HEK293 (cell line): ENCODE measurements at regions not wholly inside any gene's neighbourhood (a gene's known extent, or its start where the extent isn't known, plus 50 kb on each side); places are given as distances from the start of the nearest gene placed in this dataset.

Source experiments
- CTCF ChIA-PET: fragments of 350-600 bp; formaldehyde crosslinking; extraction: SDS; loops from one replicate; lab custom pipeline; 2021; ENCODE audit warnings: antibody characterized with exemption; lab: Yijun Ruan, JAX
- POLR2A ChIA-PET: fragments of 300-600 bp; formaldehyde crosslinking; extraction: SDS; loops from one replicate; lab custom pipeline; 2020; ENCODE audit warnings: antibody characterized with exemption, inconsistent platforms; lab: Yijun Ruan, JAX
- H3K27ac ChIP-seq: fragments of 200-500 bp; sonication (Bioruptor generic); 2 replicates; pipeline ENCODE4 v1.5.1; 2014; ENCODE audit warnings: low read depth, low read length, control low read depth, inconsistent platforms; ENCODE audit errors: extremely low read depth
- H3K36me3 ChIP-seq, 2 experiments: fragments of 200-500 bp in 1 of 2; sonication (Bioruptor generic) in 1 of 2; 1 replicate in 1 of 2; 2 replicates in 1 of 2; pipeline ENCODE4 v1.5.1; 2014 to 2017; ENCODE audit warnings: inconsistent platforms in 2 of 2, low read length in 2 of 2; ENCODE audit not compliant: control insufficient read depth in 2 of 2, insufficient read depth in 1 of 2
- H3K4me1 ChIP-seq: fragments of 200-500 bp; sonication (Bioruptor generic); 2 replicates; pipeline ENCODE4 v1.5.1; 2014; ENCODE audit warnings: mild to moderate bottlenecking, low read length, inconsistent platforms; ENCODE audit not compliant: control insufficient read depth, insufficient read depth
- H3K4me3 ChIP-seq: 2 replicates; pipeline ENCODE4 v1.5.1; 2011; ENCODE audit warnings: low read depth, mild to moderate bottlenecking, control low read depth, low read length, moderate library complexity
- H3K9me3 ChIP-seq: fragments of 200-500 bp; sonication (Bioruptor generic); 2 replicates; pipeline ENCODE4 v1.5.1; 2014; ENCODE audit warnings: low read depth, low read length, inconsistent platforms; ENCODE audit not compliant: control insufficient read depth, insufficient read depth
- HOXC10 ChIP-seq: sonication (generic); formaldehyde crosslinking; IDR thresholded peaks from 2 replicates; pipeline ENCODE4 v1.8.1; 2023; ENCODE audit warnings: mild to moderate bottlenecking, missing genetic modification reagents
- ZNF157 ChIP-seq: fragments of 450-650 bp; formaldehyde crosslinking; IDR thresholded peaks from 2 replicates; pipeline ENCODE4 v1.5.1; 2016; ENCODE audit warnings: missing biosample characterization, missing genetic modification characterization
- ZNF2 ChIP-seq: fragments of 450-650 bp; formaldehyde crosslinking; IDR thresholded peaks from 2 replicates; pipeline ENCODE4 v1.5.1; 2016; ENCODE audit warnings: missing biosample characterization, missing genetic modification characterization
- ZNF292 ChIP-seq: fragments of 450-650 bp; formaldehyde crosslinking; IDR thresholded peaks from 2 replicates; pipeline ENCODE4 v1.5.1; 2016; ENCODE audit warnings: low read depth, missing biosample characterization, missing genetic modification characterization, borderline replicate concordance
- ZNF501 ChIP-seq: fragments of 450-650 bp; formaldehyde crosslinking; IDR thresholded peaks from 2 replicates; pipeline ENCODE4 v1.5.1; 2016; ENCODE audit warnings: missing biosample characterization, missing genetic modification characterization
- ZNF585B ChIP-seq: fragments of 450-650 bp; formaldehyde crosslinking; IDR thresholded peaks from 2 replicates; pipeline ENCODE4 v1.5.1; 2016; ENCODE audit warnings: missing biosample characterization, missing genetic modification characterization
- ZNF658 ChIP-seq: fragments of 450-650 bp; formaldehyde crosslinking; IDR thresholded peaks from 2 replicates; pipeline ENCODE4; 2016; ENCODE audit warnings: missing biosample characterization, missing genetic modification characterization
- ZNF837 ChIP-seq: fragments of 450-650 bp; formaldehyde crosslinking; IDR thresholded peaks from 2 replicates; pipeline ENCODE4 v1.5.1; 2016; ENCODE audit warnings: missing biosample characterization, missing genetic modification characterization
- ZSCAN30 ChIP-seq: fragments of 450-650 bp; IDR thresholded peaks from 2 replicates; pipeline ENCODE4 v1.5.1; 2018; ENCODE audit warnings: missing biosample characterization, mild to moderate bottlenecking, missing genetic modification characterization, moderate library complexity
- TF ChIP-seq, protein P1 (sequence below): fragments of 450-650 bp; formaldehyde crosslinking; IDR thresholded peaks from 2 replicates; pipeline ENCODE4 v1.5.1; 2016; ENCODE audit warnings: missing biosample characterization, missing genetic modification characterization, borderline replicate concordance
- TF ChIP-seq, protein P2 (sequence below): fragments of 450-650 bp; formaldehyde crosslinking; IDR thresholded peaks from 2 replicates; pipeline ENCODE4 v1.5.1; 2017; ENCODE audit warnings: missing biosample characterization, mild to moderate bottlenecking, missing genetic modification characterization, moderate library complexity
- TF ChIP-seq, protein P3 (sequence below): fragments of 450-650 bp; formaldehyde crosslinking; IDR thresholded peaks from 2 replicates; pipeline ENCODE4 v1.5.1; 2016; ENCODE audit warnings: missing biosample characterization, missing genetic modification characterization
- TF ChIP-seq, protein P4 (sequence below): fragments of 450-650 bp; formaldehyde crosslinking; IDR thresholded peaks from 2 replicates; pipeline ENCODE4 v1.5.1; 2016; ENCODE audit warnings: missing biosample characterization, missing genetic modification characterization

DNA sequence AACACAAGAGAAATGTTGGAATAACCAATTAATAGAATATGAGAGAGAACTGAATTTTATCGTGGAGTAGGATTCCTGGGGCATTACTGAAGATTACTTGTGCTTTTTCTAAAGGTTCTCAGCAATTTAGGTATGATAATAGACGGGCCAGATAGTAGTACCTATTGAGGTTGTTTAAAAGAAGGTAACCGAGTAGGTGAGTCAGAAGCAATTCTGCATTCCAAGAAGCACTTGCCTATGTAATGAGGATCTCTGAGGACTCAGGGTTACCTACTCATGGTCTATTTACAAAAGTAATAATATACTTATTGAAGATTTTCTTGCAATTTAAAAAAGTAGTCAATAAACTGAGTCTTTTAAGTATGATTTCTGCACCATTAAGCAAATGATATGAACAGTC, 1469.8 kb downstream of the BRINP3 start (continued):
- TF ChIP-seq, protein P1, sequence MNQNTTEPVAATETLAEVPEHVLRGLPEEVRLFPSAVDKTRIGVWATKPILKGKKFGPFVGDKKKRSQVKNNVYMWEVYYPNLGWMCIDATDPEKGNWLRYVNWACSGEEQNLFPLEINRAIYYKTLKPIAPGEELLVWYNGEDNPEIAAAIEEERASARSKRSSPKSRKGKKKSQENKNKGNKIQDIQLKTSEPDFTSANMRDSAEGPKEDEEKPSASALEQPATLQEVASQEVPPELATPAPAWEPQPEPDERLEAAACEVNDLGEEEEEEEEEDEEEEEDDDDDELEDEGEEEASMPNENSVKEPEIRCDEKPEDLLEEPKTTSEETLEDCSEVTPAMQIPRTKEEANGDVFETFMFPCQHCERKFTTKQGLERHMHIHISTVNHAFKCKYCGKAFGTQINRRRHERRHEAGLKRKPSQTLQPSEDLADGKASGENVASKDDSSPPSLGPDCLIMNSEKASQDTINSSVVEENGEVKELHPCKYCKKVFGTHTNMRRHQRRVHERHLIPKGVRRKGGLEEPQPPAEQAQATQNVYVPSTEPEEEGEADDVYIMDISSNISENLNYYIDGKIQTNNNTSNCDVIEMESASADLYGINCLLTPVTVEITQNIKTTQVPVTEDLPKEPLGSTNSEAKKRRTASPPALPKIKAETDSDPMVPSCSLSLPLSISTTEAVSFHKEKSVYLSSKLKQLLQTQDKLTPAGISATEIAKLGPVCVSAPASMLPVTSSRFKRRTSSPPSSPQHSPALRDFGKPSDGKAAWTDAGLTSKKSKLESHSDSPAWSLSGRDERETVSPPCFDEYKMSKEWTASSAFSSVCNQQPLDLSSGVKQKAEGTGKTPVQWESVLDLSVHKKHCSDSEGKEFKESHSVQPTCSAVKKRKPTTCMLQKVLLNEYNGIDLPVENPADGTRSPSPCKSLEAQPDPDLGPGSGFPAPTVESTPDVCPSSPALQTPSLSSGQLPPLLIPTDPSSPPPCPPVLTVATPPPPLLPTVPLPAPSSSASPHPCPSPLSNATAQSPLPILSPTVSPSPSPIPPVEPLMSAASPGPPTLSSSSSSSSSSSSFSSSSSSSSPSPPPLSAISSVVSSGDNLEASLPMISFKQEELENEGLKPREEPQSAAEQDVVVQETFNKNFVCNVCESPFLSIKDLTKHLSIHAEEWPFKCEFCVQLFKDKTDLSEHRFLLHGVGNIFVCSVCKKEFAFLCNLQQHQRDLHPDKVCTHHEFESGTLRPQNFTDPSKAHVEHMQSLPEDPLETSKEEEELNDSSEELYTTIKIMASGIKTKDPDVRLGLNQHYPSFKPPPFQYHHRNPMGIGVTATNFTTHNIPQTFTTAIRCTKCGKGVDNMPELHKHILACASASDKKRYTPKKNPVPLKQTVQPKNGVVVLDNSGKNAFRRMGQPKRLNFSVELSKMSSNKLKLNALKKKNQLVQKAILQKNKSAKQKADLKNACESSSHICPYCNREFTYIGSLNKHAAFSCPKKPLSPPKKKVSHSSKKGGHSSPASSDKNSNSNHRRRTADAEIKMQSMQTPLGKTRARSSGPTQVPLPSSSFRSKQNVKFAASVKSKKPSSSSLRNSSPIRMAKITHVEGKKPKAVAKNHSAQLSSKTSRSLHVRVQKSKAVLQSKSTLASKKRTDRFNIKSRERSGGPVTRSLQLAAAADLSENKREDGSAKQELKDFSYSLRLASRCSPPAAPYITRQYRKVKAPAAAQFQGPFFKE (tag by site-specific recombination), result no peak
- TF ChIP-seq, protein P2, sequence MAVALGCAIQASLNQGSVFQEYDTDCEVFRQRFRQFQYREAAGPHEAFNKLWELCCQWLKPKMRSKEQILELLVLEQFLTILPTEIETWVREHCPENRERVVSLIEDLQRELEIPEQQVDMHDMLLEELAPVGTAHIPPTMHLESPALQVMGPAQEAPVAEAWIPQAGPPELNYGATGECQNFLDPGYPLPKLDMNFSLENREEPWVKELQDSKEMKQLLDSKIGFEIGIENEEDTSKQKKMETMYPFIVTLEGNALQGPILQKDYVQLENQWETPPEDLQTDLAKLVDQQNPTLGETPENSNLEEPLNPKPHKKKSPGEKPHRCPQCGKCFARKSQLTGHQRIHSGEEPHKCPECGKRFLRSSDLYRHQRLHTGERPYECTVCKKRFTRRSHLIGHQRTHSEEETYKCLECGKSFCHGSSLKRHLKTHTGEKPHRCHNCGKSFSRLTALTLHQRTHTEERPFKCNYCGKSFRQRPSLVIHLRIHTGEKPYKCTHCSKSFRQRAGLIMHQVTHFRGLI (tag by site-specific recombination), result no peak
- TF ChIP-seq HOXC10 (CRISPR knock-in tag), result no peak
- no peak for TF ChIP-seq ZSCAN30 (tag by site-specific recombination)
- no peak for TF ChIP-seq ZNF501 (tag by site-specific recombination)
- no peak for TF ChIP-seq ZNF585B (tag by site-specific recombination)
- TF ChIP-seq, protein P3, sequence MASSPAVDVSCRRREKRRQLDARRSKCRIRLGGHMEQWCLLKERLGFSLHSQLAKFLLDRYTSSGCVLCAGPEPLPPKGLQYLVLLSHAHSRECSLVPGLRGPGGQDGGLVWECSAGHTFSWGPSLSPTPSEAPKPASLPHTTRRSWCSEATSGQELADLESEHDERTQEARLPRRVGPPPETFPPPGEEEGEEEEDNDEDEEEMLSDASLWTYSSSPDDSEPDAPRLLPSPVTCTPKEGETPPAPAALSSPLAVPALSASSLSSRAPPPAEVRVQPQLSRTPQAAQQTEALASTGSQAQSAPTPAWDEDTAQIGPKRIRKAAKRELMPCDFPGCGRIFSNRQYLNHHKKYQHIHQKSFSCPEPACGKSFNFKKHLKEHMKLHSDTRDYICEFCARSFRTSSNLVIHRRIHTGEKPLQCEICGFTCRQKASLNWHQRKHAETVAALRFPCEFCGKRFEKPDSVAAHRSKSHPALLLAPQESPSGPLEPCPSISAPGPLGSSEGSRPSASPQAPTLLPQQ (tag by site-specific recombination), result no peak
- no peak for TF ChIP-seq ZNF157 (tag by site-specific recombination)
- no peak for TF ChIP-seq ZNF658 (tag by site-specific recombination)

DNA sequence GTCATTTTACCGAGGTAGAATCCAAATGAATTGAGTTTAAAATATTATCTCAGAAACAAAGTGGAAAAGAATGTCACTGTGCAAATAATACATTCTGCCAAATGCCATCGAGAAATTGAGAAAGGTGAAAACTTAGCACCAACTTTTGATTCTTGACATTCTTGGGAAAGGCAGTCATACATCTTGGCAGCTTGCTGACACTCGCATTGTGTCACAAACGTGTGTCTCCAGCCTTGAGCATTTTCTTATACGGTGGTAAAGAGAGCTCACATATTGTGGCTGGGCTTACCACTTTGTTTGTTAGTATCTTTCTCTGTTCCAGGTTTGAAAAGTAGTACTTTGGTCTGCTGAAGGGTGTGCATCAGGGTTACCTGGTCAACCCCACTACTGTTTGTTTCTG, 1456.1 kb downstream of the BRINP3 start:
- no peak for TF ChIP-seq ZNF292
- no peak for TF ChIP-seq ZNF2 (tag by site-specific recombination)
- TF ChIP-seq, protein P4, sequence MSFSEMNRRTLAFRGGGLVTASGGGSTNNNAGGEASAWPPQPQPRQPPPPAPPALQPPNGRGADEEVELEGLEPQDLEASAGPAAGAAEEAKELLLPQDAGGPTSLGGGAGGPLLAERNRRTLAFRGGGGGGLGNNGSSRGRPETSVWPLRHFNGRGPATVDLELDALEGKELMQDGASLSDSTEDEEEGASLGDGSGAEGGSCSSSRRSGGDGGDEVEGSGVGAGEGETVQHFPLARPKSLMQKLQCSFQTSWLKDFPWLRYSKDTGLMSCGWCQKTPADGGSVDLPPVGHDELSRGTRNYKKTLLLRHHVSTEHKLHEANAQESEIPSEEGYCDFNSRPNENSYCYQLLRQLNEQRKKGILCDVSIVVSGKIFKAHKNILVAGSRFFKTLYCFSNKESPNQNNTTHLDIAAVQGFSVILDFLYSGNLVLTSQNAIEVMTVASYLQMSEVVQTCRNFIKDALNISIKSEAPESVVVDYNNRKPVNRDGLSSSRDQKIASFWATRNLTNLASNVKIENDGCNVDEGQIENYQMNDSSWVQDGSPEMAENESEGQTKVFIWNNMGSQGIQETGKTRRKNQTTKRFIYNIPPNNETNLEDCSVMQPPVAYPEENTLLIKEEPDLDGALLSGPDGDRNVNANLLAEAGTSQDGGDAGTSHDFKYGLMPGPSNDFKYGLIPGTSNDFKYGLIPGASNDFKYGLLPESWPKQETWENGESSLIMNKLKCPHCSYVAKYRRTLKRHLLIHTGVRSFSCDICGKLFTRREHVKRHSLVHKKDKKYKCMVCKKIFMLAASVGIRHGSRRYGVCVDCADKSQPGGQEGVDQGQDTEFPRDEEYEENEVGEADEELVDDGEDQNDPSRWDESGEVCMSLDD (tag by site-specific recombination), result no peak
- no peak for TF ChIP-seq ZNF837 (tag by site-specific recombination)
- TF ChIP-seq, all 188 proteins: peak for 0
- Histone ChIP-seq H3K9me3 (no peaks in the 10 kb centered on the region), H3K36me3 (no peaks in the 10 kb centered on the region), H3K27ac (no peak overlapping the region), H3K4me1 (no peaks in the 10 kb centered on the region), H3K4me3 (no peak overlapping the region)
- ChIA-PET CTCF (no interaction called here), POLR2A (no interaction called here)
